GM12875 (cell line): ENCODE measurements at regions not wholly inside any gene's neighbourhood (a gene's known extent, or its start where the extent isn't known, plus 50 kb on each side); places are given as distances from the start of the nearest gene placed in this dataset.

Experiments used
- H3K4me3 ChIP-seq: one replicate; pipeline ENCODE4 v1.5.1; 2011; ENCODE audit warnings: low read depth, low read length, control low read depth
- TF ChIP-seq, protein P1 (sequence below): IDR thresholded peaks from 2 replicates; pipeline ENCODE4 v1.5.1; 2011; ENCODE audit warnings: low read depth, mild to moderate bottlenecking, control low read depth, inconsistent platforms, low read length, moderate library complexity, borderline replicate concordance; ENCODE audit not compliant: insufficient read depth

DNA sequence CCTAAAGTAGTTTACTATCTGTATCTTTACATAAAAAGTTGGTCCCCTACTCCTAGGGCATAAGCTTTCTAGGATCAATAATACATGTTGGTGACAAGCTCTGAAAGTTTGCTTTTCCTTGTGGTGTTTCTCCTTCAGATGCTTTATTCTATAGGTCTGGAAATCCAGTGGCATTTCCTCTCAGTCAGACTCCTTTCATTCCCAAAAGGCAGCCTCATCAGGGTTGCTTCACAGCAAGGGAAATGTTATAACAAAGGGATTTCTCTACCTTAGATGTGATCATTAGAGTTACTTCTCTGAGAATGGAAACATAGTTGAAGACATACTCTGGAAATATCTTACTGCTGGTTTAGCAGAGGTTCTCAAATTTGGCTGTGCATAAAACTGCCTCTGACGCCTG, 1072.4 kb upstream of the ZEB2 start:
- TF ChIP-seq, protein P1, sequence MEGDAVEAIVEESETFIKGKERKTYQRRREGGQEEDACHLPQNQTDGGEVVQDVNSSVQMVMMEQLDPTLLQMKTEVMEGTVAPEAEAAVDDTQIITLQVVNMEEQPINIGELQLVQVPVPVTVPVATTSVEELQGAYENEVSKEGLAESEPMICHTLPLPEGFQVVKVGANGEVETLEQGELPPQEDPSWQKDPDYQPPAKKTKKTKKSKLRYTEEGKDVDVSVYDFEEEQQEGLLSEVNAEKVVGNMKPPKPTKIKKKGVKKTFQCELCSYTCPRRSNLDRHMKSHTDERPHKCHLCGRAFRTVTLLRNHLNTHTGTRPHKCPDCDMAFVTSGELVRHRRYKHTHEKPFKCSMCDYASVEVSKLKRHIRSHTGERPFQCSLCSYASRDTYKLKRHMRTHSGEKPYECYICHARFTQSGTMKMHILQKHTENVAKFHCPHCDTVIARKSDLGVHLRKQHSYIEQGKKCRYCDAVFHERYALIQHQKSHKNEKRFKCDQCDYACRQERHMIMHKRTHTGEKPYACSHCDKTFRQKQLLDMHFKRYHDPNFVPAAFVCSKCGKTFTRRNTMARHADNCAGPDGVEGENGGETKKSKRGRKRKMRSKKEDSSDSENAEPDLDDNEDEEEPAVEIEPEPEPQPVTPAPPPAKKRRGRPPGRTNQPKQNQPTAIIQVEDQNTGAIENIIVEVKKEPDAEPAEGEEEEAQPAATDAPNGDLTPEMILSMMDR: no peak
- H3K4me3 ChIP-seq: no peak overlapping the region

- TF ChIP-seq, protein P1: no peak
- no peak overlapping the region for H3K4me3 ChIP-seq
Measured at GRCh38 chr2:145591109-145591809, 1071.3 kb upstream of the ZEB2 start.

DNA sequence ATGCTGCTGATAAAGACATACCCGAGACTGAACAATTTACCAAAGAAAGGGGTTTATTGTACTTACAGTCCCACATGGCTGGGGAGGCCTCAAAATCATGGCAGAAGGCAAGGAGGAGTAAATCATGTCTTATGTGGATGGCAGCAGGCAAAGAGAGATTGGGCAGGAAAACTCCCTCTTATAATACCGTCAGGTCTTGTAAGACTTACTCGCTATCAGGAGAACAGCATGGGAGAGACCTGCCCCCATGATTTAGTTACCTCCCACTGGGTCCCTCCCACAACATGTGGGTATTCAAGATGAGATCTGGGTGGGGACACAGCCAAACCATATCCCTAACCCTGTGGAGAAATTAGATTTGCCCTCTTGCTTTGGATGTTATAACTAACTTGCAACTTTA, 1068.0 kb upstream of the ZEB2 start:
- TF ChIP-seq, protein P1: no peak
- H3K4me3 ChIP-seq: no peak overlapping the region

- TF ChIP-seq, protein P1: no peak
- H3K4me3 ChIP-seq: no peak overlapping the region
Measured at GRCh38 chr2:145584353-145584752, 1064.4 kb upstream of the ZEB2 start.

DNA sequence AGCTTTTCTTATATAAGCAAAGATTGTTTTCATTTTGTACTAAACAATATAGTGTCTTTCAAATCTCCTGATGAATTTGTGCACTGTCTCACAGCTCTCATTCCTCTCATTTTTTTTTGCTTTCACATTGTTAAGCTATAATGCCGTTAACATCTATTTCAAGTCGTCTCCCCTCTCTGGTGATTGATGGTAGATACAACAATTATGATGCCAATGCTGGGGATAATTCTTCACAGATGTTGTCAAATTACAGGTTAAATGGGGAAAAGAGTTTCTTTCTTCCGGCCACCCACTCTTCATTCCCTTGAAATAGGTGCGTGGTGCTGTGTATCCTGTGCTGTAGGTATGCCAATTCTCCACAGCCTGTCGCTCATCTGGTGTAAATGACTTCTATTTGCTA, 1053.7 kb upstream of the ZEB2 start:
- TF ChIP-seq, protein P1: no peak
- H3K4me3 ChIP-seq: no peak overlapping the region

GRCh38 chr2:145572238-145572637, 1052.3 kb upstream of the ZEB2 start:
- no peak overlapping the region for H3K4me3 ChIP-seq
- TF ChIP-seq, protein P1: no peak

- TF ChIP-seq, protein P1: no peak
- no peak overlapping the region for H3K4me3 ChIP-seq
Measured at GRCh38 chr2:145569108-145569507, 1049.2 kb upstream of the ZEB2 start.
